ENCODE measurements at regions not wholly inside any gene's neighbourhood (a gene's known extent, or its start where the extent isn't known, plus 50 kb on each side); places are given as distances from the start of the nearest gene placed in this dataset.

- TF ChIP-seq ZNF703 (CRISPR knock-in tag; IDR thresholded peaks at IDR 0.05; ENCODE audit: borderline replicate concordance) (no peak), NFKBIZ (CRISPR knock-in tag; IDR thresholded peaks at IDR 0.05) (no peak)
These were observed 83.4 kb upstream of the PPP1R9A start (continued) for GRCh38 chr7:94823947-94824346.

- CTCF ChIA-PET (ENCODE audit: low intra/inter-chr PET ratio, low total read pairs) = no interaction called here
These were observed 77.4 kb upstream of the PPP1R9A start for GRCh38 chr7:94829987-94830386.

More at GRCh38 chr7:94829987-94830386, 77.4 kb upstream of the PPP1R9A start:
- no peak overlapping the region for H2AFZ ChIP-seq (ENCODE audit: low read length)
- intact Hi-C loops (cut with micrococcal nuclease; ENCODE audit: unreplicated experiment) = no loop called here
- no peak overlapping the region for H3K4me2 ChIP-seq (ENCODE audit: low read depth, low read length)
- no peaks in the 10 kb centered on the region for H3K27me3 ChIP-seq (ENCODE audit: control insufficient read depth in 1 of 2, insufficient read depth in 2 of 2, low read length in 2 of 2)
- no peaks in the 10 kb centered on the region for H4K20me1 ChIP-seq (ENCODE audit: insufficient read depth, low read length)
- POLR2A ChIA-PET = no interaction called here
- DNase-seq (ENCODE audit: low spot score) (no peak), FAIRE-seq (no peak), ATAC-seq (no peak)
- H3K79me2 ChIP-seq (ENCODE audit: insufficient read depth, low read length) = no peaks in the 10 kb centered on the region
- in situ Hi-C loops (cut with HindIII; ENCODE audit: extremely low pct_ligation_motif_present, low pct_unique_long_range_greater_than_20kb) = no loop called here
- no peak overlapping the region for H3K27ac ChIP-seq (ENCODE audit: extremely low read length, insufficient read depth, low read length)
- H3K9ac ChIP-seq (ENCODE audit: insufficient read depth, low read depth, low read length) = no peak overlapping the region
- BruUV-seq (replicated peaks) = no TSS peak
- TF ChIP-seq ZNF281 (CRISPR knock-in tag; IDR thresholded peaks at IDR 0.05; ENCODE audit: borderline replicate concordance) (no peak), MAFF (IDR thresholded peaks at IDR 0.05; ENCODE audit: low read depth, low read length) (peak; percentile 99), SETDB1 (CRISPR knock-in tag; IDR thresholded peaks at IDR 0.05; ENCODE audit: borderline replicate concordance) (no peak), SMAD9 (CRISPR knock-in tag; IDR thresholded peaks at IDR 0.05) (no peak), MAFK (conservative IDR thresholded peaks at IDR 0.05 in 1 of 2, IDR thresholded peaks at IDR 0.05 in 1 of 2; ENCODE audit: low read length in 2 of 2) (peak; percentile 99), THYN1 (CRISPR knock-in tag; IDR thresholded peaks at IDR 0.05; ENCODE audit: borderline replicate concordance, low read depth) (no peak), ZNF816 (CRISPR knock-in tag; IDR thresholded peaks at IDR 0.05; ENCODE audit: borderline replicate concordance) (no peak), FOXA1 (IDR thresholded peaks at IDR 0.05) (no peak), FOXA1 (CRISPR knock-in tag; IDR thresholded peaks at IDR 0.05) (no peak)
- no peaks in the 10 kb centered on the region for H3K36me3 ChIP-seq (replicated peaks in 1 of 2; ENCODE audit: control insufficient read depth in 1 of 2, insufficient read depth in 2 of 2, low read length in 2 of 2)
- H3K4me3 ChIP-seq (replicated peaks in 1 of 3; ENCODE audit: insufficient read depth in 1 of 3, low read depth in 2 of 3, low read length in 3 of 3) = no peak overlapping the region
- WGBS (ENCODE audit: low lambda C conversion rate) = 26% methylated on average over 4 of the region's 4 CpGs
- no peaks in the 10 kb centered on the region for H3K4me1 ChIP-seq (ENCODE audit: insufficient read depth, low read length)
- H3K9me3 ChIP-seq (ENCODE audit: low read length) = no peaks in the 10 kb centered on the region
